ENCODE measurements at regions not wholly inside any gene's neighbourhood (a gene's known extent, or its start where the extent isn't known, plus 50 kb on each side); places are given as distances from the start of the nearest gene placed in this dataset.

GRCh38 chr6:165906-166305 is 126.4 kb upstream of the DUSP22 start:
- no peak for DNase-seq (ENCODE audit: low spot score)

More at GRCh38 chr6:165906-166305, 126.4 kb upstream of the DUSP22 start:
- no peaks in the 10 kb centered on the region for H3K36me3 ChIP-seq (ENCODE audit: control insufficient read depth in 4 of 4, insufficient read depth in 3 of 4, low read depth in 1 of 4, low read length in 3 of 4)
- TF ChIP-seq RAD21 (IDR thresholded peaks at IDR 0.05) (no peak), TAF1 (conservative IDR thresholded peaks at IDR 0.05) (no peak), YY1 (IDR thresholded peaks at IDR 0.05) (no peak), JUND (IDR thresholded peaks at IDR 0.05) (no peak), EGR1 (IDR thresholded peaks at IDR 0.05; ENCODE audit: low read depth in 2 of 2) (no peak), REST (IDR thresholded peaks at IDR 0.05) (no peak), SP1 (IDR thresholded peaks at IDR 0.05) (no peak), FOXA2 (IDR thresholded peaks at IDR 0.05) (no peak), HNF4G (IDR thresholded peaks at IDR 0.05) (no peak), ZBTB33 (IDR thresholded peaks at IDR 0.05) (no peak), HNF4A (conservative IDR thresholded peaks at IDR 0.05) (no peak), FOXA1 (IDR thresholded peaks at IDR 0.05) (no peak), CTCF (IDR thresholded peaks at IDR 0.05; ENCODE audit: low read depth, low read length, missing input control) (no peak), GABPA (IDR thresholded peaks at IDR 0.05 in 1 of 2, conservative IDR thresholded peaks at IDR 0.05 in 1 of 2) (no peak)
- TF ChIP-seq, protein P1, sequence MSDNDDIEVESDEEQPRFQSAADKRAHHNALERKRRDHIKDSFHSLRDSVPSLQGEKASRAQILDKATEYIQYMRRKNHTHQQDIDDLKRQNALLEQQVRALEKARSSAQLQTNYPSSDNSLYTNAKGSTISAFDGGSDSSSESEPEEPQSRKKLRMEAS (IDR thresholded peaks at IDR 0.05) = no peak
- H3K27ac ChIP-seq (ENCODE audit: low read depth in 1 of 2, low read length in 2 of 2) = no peak overlapping the region
- no peaks in the 10 kb centered on the region for H3K9me3 ChIP-seq (ENCODE audit: control insufficient read depth in 4 of 4, low read length in 3 of 4)
- H3K27me3 ChIP-seq (ENCODE audit: control insufficient read depth in 4 of 4, insufficient read depth in 4 of 4, low read length in 3 of 4) = peaks cover 0 to 3% (median 0%) of the 10 kb centered on the region in 4 donors
- H3K9ac ChIP-seq (ENCODE audit: low read depth in 1 of 2, low read length in 2 of 2) = no peak overlapping the region
- no peaks in the 10 kb centered on the region for H3K4me1 ChIP-seq (ENCODE audit: control insufficient read depth in 4 of 4, insufficient read depth in 4 of 4, low read length in 3 of 4)
- H3K4me3 ChIP-seq (ENCODE audit: low read depth in 1 of 3, low read length in 3 of 3) = no peak overlapping the region

All from liver (tissue), 7 donors.